ENCODE measurements at regions not wholly inside any gene's neighbourhood (a gene's known extent, or its start where the extent isn't known, plus 50 kb on each side); places are given as distances from the start of the nearest gene placed in this dataset.
"Not testable (repeated sequence)": the region's sequence is repeated elsewhere in the genome, so short reads cannot be mapped to it uniquely, and the experiment has no call there.

DNA sequence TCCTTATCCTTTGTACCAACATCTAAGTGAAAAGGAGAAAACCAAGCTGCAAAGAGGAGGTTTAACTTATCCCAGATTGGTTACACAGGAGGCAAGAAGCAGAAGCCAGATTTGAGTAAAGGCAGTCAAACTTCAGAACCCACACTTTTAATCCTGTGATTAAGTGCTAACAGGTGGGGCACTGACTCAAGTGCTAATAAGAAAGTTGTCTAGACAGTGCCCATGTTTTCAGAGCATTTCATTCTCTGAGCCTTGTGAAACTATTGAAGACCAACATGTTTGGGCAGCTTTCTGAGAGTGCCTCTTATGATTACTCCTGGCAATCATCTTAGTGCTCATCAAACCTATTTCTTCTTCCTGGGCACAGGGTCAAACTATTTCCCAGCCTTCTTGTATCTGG lies 380.8 kb downstream of the KCNRG start:
- ChIA-PET CTCF (no interaction called here), POLR2A (no interaction called here)
- no peaks in the 10 kb centered on the region; the same call in 1 of the 2 replicates for H3K4me1 ChIP-seq (ENCODE audit: control insufficient read depth, insufficient read depth, low read length)
- H3K36me3 ChIP-seq (ENCODE audit: control insufficient read depth in 2 of 2, insufficient read depth in 1 of 2, low read length in 2 of 2) = no peaks in the 10 kb centered on the region
- no peak overlapping the region for H3K4me3 ChIP-seq (ENCODE audit: low read depth, low read length)
- H3K9me3 ChIP-seq (ENCODE audit: control insufficient read depth, insufficient read depth, low read depth, low read length) = no peaks in the 10 kb centered on the region
- TF ChIP-seq ZNF354C (tag by site-specific recombination; IDR thresholded peaks at IDR 0.05; ENCODE audit: borderline replicate concordance, low read depth) = no peak
- no peak for TF ChIP-seq SCRT1 (tag by site-specific recombination; IDR thresholded peaks at IDR 0.05; ENCODE audit: borderline replicate concordance)
- TF ChIP-seq KLF7 (tag by site-specific recombination; IDR thresholded peaks at IDR 0.05; ENCODE audit: borderline replicate concordance) = no peak
- no peak for TF ChIP-seq ZNF610 (tag by site-specific recombination; IDR thresholded peaks at IDR 0.05; ENCODE audit: borderline replicate concordance)
- no peak for TF ChIP-seq SCRT2 (tag by site-specific recombination; IDR thresholded peaks at IDR 0.05)
- TF ChIP-seq, protein P1, sequence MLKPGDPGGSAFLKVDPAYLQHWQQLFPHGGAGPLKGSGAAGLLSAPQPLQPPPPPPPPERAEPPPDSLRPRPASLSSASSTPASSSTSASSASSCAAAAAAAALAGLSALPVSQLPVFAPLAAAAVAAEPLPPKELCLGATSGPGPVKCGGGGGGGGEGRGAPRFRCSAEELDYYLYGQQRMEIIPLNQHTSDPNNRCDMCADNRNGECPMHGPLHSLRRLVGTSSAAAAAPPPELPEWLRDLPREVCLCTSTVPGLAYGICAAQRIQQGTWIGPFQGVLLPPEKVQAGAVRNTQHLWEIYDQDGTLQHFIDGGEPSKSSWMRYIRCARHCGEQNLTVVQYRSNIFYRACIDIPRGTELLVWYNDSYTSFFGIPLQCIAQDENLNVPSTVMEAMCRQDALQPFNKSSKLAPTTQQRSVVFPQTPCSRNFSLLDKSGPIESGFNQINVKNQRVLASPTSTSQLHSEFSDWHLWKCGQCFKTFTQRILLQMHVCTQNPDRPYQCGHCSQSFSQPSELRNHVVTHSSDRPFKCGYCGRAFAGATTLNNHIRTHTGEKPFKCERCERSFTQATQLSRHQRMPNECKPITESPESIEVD (tag by site-specific recombination; IDR thresholded peaks at IDR 0.05) = no peak
- no peak for TF ChIP-seq ZNF530 (tag by site-specific recombination; IDR thresholded peaks at IDR 0.05; ENCODE audit: low read depth)
- TF ChIP-seq ZNF132 (tag by site-specific recombination; IDR thresholded peaks at IDR 0.05; ENCODE audit: borderline replicate concordance) = no peak
- no peak for TF ChIP-seq ZNF623 (tag by site-specific recombination; IDR thresholded peaks at IDR 0.05)
- TF ChIP-seq ZNF660 (tag by site-specific recombination; IDR thresholded peaks at IDR 0.05) = no peak
- TF ChIP-seq, protein P2, sequence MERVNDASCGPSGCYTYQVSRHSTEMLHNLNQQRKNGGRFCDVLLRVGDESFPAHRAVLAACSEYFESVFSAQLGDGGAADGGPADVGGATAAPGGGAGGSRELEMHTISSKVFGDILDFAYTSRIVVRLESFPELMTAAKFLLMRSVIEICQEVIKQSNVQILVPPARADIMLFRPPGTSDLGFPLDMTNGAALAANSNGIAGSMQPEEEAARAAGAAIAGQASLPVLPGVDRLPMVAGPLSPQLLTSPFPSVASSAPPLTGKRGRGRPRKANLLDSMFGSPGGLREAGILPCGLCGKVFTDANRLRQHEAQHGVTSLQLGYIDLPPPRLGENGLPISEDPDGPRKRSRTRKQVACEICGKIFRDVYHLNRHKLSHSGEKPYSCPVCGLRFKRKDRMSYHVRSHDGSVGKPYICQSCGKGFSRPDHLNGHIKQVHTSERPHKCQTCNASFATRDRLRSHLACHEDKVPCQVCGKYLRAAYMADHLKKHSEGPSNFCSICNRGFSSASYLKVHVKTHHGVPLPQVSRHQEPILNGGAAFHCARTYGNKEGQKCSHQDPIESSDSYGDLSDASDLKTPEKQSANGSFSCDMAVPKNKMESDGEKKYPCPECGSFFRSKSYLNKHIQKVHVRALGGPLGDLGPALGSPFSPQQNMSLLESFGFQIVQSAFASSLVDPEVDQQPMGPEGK (tag by site-specific recombination; IDR thresholded peaks at IDR 0.05) = no peak
- no peak for TF ChIP-seq GLIS2 (tag by site-specific recombination; IDR thresholded peaks at IDR 0.05)
- no peak for TF ChIP-seq ZNF558 (tag by site-specific recombination; IDR thresholded peaks at IDR 0.05)
- no peak for TF ChIP-seq ZNF335 (tag by site-specific recombination; conservative IDR thresholded peaks at IDR 0.05)
- TF ChIP-seq, protein P3, sequence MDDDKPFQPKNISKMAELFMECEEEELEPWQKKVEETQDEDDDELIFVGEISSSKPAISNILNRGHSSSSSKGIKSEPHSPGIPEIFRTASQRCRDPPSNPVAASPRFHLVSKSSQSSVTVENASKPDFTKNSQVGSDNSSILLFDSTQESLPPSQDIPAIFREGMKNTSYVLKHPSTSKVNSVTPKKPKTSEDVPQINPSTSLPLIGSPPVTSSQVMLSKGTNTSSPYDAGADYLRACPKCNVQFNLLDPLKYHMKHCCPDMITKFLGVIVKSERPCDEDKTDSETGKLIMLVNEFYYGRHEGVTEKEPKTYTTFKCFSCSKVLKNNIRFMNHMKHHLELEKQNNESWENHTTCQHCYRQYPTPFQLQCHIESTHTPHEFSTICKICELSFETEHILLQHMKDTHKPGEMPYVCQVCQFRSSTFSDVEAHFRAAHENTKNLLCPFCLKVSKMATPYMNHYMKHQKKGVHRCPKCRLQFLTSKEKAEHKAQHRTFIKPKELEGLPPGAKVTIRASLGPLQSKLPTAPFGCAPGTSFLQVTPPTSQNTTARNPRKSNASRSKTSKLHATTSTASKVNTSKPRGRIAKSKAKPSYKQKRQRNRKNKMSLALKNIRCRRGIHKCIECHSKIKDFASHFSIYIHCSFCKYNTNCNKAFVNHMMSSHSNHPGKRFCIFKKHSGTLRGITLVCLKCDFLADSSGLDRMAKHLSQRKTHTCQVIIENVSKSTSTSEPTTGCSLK (tag by site-specific recombination; IDR thresholded peaks at IDR 0.05) = no peak
- no peak overlapping the region for H3K27ac ChIP-seq (ENCODE audit: extremely low read depth, low read depth, low read length)

DNA sequence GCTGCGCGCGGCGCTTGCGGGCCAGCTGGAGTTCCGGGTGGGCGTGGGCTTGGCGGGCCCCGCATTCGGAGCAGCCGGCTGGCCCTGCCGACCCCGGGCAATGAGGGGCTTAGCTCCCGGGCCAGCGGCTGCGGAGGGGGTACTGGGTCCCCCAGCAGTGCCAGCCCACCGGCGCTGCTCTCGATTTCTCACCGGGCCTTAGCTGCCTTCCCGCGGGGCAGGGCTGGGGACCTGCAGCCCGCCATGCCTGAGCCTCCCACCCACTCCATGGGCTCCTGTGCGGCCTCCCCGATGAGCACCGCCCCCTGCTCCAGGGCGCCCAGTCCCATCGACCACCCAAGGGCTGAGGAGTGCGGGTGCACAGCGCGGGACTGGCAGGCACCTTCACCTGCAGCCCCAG lies 381.4 kb downstream of the KCNRG start:
- CTCF ChIA-PET; H3K36me3 ChIP-seq (ENCODE audit: control insufficient read depth in 2 of 2, insufficient read depth in 1 of 2, low read length in 2 of 2); H3K4me3 ChIP-seq (ENCODE audit: low read depth, low read length); H3K4me1 ChIP-seq (ENCODE audit: control insufficient read depth, insufficient read depth, low read length); H3K9me3 ChIP-seq (ENCODE audit: control insufficient read depth, insufficient read depth, low read depth, low read length); POLR2A ChIA-PET; H3K27ac ChIP-seq (ENCODE audit: extremely low read depth, low read depth, low read length): not testable (repeated sequence)

DNA sequence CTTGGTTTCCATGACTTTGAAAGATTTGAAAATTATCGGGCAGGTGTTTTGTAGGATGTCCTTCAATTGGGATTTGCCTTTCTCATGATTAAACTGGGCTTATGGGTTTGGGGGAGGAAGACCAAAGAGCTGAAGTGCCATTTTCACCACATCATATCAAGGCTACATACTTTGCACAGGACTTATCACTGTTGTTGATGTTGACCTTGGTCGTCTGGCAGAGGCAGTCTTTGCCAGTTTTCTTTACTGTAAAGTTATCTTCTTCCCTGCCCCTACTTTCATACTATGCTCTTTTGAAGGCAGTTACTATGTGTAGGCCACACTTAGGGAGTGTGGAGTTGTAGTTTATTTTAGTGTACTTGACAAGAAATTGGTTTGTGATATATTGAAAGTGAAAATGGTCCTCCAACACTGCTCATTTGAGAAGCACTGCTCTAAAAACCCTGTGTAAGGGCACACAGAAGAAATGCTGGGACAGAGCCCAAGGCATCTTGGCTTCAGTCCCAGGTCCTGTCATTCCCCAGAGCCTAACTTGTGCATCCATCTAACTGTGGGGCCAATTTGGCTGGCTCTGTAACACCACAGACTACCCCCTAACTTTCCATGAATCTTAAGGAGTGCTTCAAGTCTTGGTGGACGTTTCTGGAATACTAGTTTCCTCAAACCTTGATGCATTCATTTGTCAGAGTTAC lies 384.9 kb downstream of the KCNRG start:
- ChIA-PET POLR2A (interaction anchor here (1.4 kb wide), 1 partner anchor 43 kb away, joined by 6 read pairs; no protein-coding TSS in a partner anchor), CTCF (no interaction called here)
- no peak overlapping the region for H3K27ac ChIP-seq (ENCODE audit: extremely low read depth, low read depth, low read length)
- TF ChIP-seq, protein P4, sequence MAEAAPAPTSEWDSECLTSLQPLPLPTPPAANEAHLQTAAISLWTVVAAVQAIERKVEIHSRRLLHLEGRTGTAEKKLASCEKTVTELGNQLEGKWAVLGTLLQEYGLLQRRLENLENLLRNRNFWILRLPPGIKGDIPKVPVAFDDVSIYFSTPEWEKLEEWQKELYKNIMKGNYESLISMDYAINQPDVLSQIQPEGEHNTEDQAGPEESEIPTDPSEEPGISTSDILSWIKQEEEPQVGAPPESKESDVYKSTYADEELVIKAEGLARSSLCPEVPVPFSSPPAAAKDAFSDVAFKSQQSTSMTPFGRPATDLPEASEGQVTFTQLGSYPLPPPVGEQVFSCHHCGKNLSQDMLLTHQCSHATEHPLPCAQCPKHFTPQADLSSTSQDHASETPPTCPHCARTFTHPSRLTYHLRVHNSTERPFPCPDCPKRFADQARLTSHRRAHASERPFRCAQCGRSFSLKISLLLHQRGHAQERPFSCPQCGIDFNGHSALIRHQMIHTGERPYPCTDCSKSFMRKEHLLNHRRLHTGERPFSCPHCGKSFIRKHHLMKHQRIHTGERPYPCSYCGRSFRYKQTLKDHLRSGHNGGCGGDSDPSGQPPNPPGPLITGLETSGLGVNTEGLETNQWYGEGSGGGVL (tag by site-specific recombination; IDR thresholded peaks at IDR 0.05) = no peak
- TF ChIP-seq ZBTB1 (tag by site-specific recombination; IDR thresholded peaks at IDR 0.05) (no peak), ZNF10 (tag by site-specific recombination; IDR thresholded peaks at IDR 0.05) (no peak), ZFP37 (tag by site-specific recombination; IDR thresholded peaks at IDR 0.05) (peak; percentile 67; the same call in 1 of the 2 replicates), FEZF1 (tag by site-specific recombination; IDR thresholded peaks at IDR 0.05) (peak; percentile 99), ZNF366 (tag by site-specific recombination; conservative IDR thresholded peaks at IDR 0.05) (no peak), ZNF423 (tag by site-specific recombination; IDR thresholded peaks at IDR 0.05) (no peak)

More for the DNA sequence above, 384.9 kb downstream of the KCNRG start:
- H3K9me3 ChIP-seq (ENCODE audit: control insufficient read depth, insufficient read depth, low read depth, low read length) = no peaks in the 10 kb centered on the region
- no peak overlapping the region for H3K4me3 ChIP-seq (ENCODE audit: low read depth, low read length)
- no peaks in the 10 kb centered on the region for H3K36me3 ChIP-seq (ENCODE audit: control insufficient read depth in 2 of 2, insufficient read depth in 1 of 2, low read length in 2 of 2)
- no peaks in the 10 kb centered on the region; the same call in 1 of the 2 replicates for H3K4me1 ChIP-seq (ENCODE audit: control insufficient read depth, insufficient read depth, low read length)

All from HEK293 (cell line).